Activated T-cell treated with anti-CD3 and anti-CD28 coated beads, Interleukin-2, amount 50 U/mL, for 72 hours (primary cell): ENCODE measurements at regions not wholly inside any gene's neighbourhood (a gene's known extent, or its start where the extent isn't known, plus 50 kb on each side); places are given as distances from the start of the nearest gene placed in this dataset.

ENCODE experiments used
- ATAC-seq, 2 donors: fragments of 150-1000 bp; cut with Tn5 transposase; replicated peaks in 1 of 2; 2 replicates each; pipeline ENCODE4 v1.10.0; 2021; ENCODE audit warnings: moderate library complexity in 2 of 2, mild to moderate bottlenecking in 1 of 2
- DNase-seq, 2 donors: peaks; one replicate each; pipeline ENCODE4 v3.0.0; 2021 to 2022; ENCODE audit warnings: mixed read lengths in 1 of 2
- H3K27ac Mint-ChIP-seq: one replicate; pipeline ENCODE4 v1.8.0; 2022; ENCODE audit warnings: mild to moderate bottlenecking, moderate library complexity, mixed read lengths
- H3K27me3 Mint-ChIP-seq: one replicate; pipeline ENCODE4 v1.8.0; 2022; ENCODE audit warnings: low read depth, mixed read lengths
- H3K36me3 Mint-ChIP-seq, 2 donors: one replicate each; pipeline ENCODE4 v1.8.0; 2022; ENCODE audit warnings: mixed read lengths in 2 of 2, mild to moderate bottlenecking in 1 of 2; ENCODE audit not compliant: insufficient read depth in 2 of 2
- H3K4me1 Mint-ChIP-seq: one replicate; pipeline ENCODE4 v1.8.0; 2022; ENCODE audit warnings: low read depth, mixed read lengths
- H3K4me3 Mint-ChIP-seq, 2 donors: one replicate each; pipeline ENCODE4 v1.8.0; 2022; ENCODE audit warnings: mild to moderate bottlenecking in 2 of 2, mixed read lengths in 2 of 2, moderate library complexity in 2 of 2
- H3K9me3 Mint-ChIP-seq, 2 donors: one replicate each; pipeline ENCODE4 v1.8.0; 2022; ENCODE audit warnings: mixed read lengths in 2 of 2

DNA sequence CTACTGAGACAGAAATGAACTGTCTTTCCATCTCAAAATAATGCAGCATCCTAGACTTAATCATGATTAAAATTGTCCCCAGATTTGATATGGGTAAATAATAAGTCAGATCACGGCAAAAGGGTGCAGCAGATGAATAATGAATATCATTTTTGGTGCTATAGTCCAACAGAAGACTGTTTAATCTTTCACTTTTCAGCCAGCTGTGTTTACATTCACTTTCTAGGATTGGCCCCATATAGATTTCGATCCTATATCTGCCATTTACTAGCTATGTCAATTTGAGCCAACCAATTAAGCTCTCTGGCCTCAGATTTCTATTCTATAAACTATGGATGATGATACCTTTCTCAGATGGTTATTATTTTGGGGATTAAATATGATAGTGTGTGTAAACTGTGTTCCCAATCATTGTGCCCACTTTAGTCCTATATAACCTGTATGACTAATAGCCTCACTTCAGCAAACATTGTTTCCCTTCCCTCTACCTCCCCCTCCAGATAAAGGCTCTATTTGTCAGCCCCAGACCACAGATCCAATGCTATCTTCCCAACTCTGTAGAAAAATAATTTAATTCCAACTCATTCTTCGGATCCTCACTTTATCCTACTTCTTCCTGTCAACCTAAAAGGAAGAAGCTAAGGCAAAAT is 53.6 kb upstream of the NT5E start:
- Mint-ChIP-seq H3K9me3 (peaks cover 2 to 4% of the 10 kb centered on the region in 2 donors), H3K4me3 (no peak overlapping the region), H3K27ac (no peak overlapping the region), H3K4me1 (peaks cover 4% of the 10 kb centered on the region), H3K36me3 (peaks cover 0 to 3% of the 10 kb centered on the region in 2 donors), H3K27me3 (no peaks in the 10 kb centered on the region)
- no peak for DNase-seq
- no peak for ATAC-seq

- Mint-ChIP-seq H3K27ac (no peak overlapping the region), H3K4me1 (peaks cover 3% of the 10 kb centered on the region), H3K27me3 (no peaks in the 10 kb centered on the region), H3K36me3 (peaks cover 0 to 3% of the 10 kb centered on the region in 2 donors), H3K9me3 (peaks cover 2 to 4% of the 10 kb centered on the region in 2 donors), H3K4me3 (no peak overlapping the region)
- DNase-seq (no peak), ATAC-seq (no peak)
Measured at GRCh38 chr6:85395746-85396145, 54.1 kb upstream of the NT5E start.

GRCh38 chr6:85394853-85395538 is 54.9 kb upstream of the NT5E start:
- Mint-ChIP-seq H3K36me3 (peaks cover 0 to 3% of the 10 kb centered on the region in 2 donors), H3K27me3 (no peaks in the 10 kb centered on the region), H3K27ac (no peak overlapping the region), H3K4me3 (no peak overlapping the region), H3K4me1 (peaks cover 8% of the 10 kb centered on the region), H3K9me3 (peaks cover 2 to 6% of the 10 kb centered on the region in 2 donors)
- ATAC-seq (no peak), DNase-seq (no peak)

GRCh38 chr6:85394199-85394598 is 55.7 kb upstream of the NT5E start:
- Mint-ChIP-seq H3K36me3 (peaks cover 0 to 3% of the 10 kb centered on the region in 2 donors), H3K27me3 (no peaks in the 10 kb centered on the region), H3K4me3 (no peak overlapping the region), H3K4me1 (peaks cover 15% of the 10 kb centered on the region), H3K9me3 (peaks cover 2 to 6% of the 10 kb centered on the region in 2 donors), H3K27ac (no peak overlapping the region)
- DNase-seq: no peak
- ATAC-seq: no peak

GRCh38 chr6:85392379-85392778 is 57.5 kb upstream of the NT5E start:
- H3K27me3 Mint-ChIP-seq: peaks cover 4% of the 10 kb centered on the region
- H3K9me3 Mint-ChIP-seq: peaks cover under 1 to 5% of the 10 kb centered on the region in 2 donors
- peaks cover 0 to under 1% of the 10 kb centered on the region in 2 donors for H3K36me3 Mint-ChIP-seq
- H3K4me1 Mint-ChIP-seq: peaks cover 24% of the 10 kb centered on the region
- H3K4me3 Mint-ChIP-seq: no peak overlapping the region
- no peak overlapping the region for H3K27ac Mint-ChIP-seq
- DNase-seq: no peak
- no peak for ATAC-seq

DNA sequence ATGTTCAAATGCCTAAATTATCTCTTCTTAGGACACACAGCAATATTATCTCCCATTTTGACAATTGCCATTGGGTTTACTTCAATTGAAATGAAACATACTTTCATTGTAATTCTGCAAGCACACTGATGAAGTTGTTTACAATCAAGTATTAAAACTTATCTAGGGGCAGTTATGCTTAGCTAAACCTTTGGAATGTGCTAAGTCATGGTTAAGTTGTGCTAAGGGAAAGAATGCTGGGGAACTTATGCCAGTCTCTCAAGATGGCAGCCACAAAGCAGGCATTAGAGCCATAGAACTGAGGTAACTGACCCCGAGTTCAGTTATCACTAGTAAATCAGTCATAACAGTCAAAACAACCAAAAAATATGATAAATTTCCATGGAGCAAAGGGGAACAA is 59.1 kb upstream of the NT5E start:
- H3K4me3 Mint-ChIP-seq: no peak overlapping the region
- peaks cover 24% of the 10 kb centered on the region for H3K4me1 Mint-ChIP-seq
- H3K9me3 Mint-ChIP-seq: peaks cover 0 to 2% of the 10 kb centered on the region in 2 donors
- H3K27me3 Mint-ChIP-seq: peaks cover 6% of the 10 kb centered on the region
- ATAC-seq (no peak), DNase-seq (no peak)
- H3K27ac Mint-ChIP-seq: no peak overlapping the region
- H3K36me3 Mint-ChIP-seq: no peaks in the 10 kb centered on the region

- H3K4me1 Mint-ChIP-seq: peaks cover 24% of the 10 kb centered on the region
- peaks cover 0 to 2% of the 10 kb centered on the region in 2 donors for H3K9me3 Mint-ChIP-seq
- H3K27ac Mint-ChIP-seq: no peak overlapping the region
- H3K4me3 Mint-ChIP-seq: no peak overlapping the region
- H3K27me3 Mint-ChIP-seq: peaks cover 6% of the 10 kb centered on the region
- no peak for ATAC-seq
- DNase-seq: no peak
- no peaks in the 10 kb centered on the region for H3K36me3 Mint-ChIP-seq
Measured at GRCh38 chr6:85390105-85390728, 59.7 kb upstream of the NT5E start.

- Mint-ChIP-seq H3K4me3 (peak overlapping the region in 1 of 2 donors; percentile 9), H3K4me1 (peaks cover 24% of the 10 kb centered on the region), H3K27ac (no peak overlapping the region), H3K36me3 (no peaks in the 10 kb centered on the region), H3K9me3 (peaks cover 0 to 2% of the 10 kb centered on the region in 2 donors), H3K27me3 (peaks cover 6% of the 10 kb centered on the region)
- DNase-seq (peak; percentile 35 to 36), ATAC-seq (peak; percentile 80 to 91)
Measured at GRCh38 chr6:85389151-85389797, 60.6 kb upstream of the NT5E start.

DNA sequence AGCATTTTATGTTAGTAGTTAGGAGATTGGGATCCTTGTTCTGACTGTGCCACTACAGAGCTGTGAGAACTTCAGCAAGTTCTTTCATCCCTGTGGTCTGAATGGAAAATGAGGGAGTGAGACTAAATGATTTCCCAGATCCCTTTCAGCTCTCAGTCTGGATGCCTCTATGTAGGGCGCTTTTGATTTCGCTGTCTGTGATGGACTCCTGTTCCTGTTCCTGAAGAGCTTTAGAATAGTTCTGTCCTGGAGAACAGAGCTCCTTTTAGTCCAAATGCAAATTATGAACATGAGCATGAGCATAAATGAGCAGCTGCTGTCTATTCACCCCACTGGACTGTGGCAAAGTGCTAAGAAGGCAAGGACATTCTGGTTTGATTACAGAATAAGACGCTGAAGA is 61.4 kb upstream of the NT5E start:
- H3K27ac Mint-ChIP-seq: no peak overlapping the region
- H3K4me3 Mint-ChIP-seq: no peak overlapping the region
- ATAC-seq (no peak), DNase-seq (no peak)
- peaks cover 0 to 2% of the 10 kb centered on the region in 2 donors for H3K9me3 Mint-ChIP-seq
- H3K27me3 Mint-ChIP-seq: peaks cover 6% of the 10 kb centered on the region
- H3K36me3 Mint-ChIP-seq: no peaks in the 10 kb centered on the region
- H3K4me1 Mint-ChIP-seq: peaks cover 24% of the 10 kb centered on the region

DNA sequence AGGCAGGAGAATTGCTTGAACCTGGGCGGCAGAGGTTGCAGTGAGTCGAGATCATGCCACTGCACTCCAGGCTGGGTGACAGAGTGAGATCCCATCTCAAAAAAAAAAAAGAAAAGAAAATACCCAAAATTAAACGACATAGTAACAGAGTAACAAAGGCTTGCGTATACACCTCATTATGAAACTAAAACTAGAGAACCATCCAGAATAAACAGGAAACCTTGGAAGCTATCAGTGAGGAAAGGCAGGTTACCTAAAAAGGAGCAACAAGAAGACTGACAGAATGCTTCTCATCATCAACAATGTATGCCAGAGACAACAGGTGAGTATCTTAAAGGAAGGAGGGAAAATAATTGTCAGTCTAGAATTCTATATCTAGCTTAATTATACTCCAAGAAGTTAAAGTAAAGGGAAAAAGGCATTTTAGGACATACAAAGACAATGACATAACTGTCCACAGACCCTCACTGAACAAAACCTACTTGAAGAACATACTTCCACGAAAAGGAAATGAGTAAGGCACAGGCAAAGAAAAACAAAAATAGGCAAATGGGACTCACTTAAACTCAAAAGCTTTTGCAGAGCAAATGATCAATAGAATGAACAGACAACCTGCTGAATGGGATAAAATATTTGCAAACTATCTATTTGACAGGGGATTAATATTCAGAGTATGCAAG is 64.1 kb upstream of the NT5E start:
- Mint-ChIP-seq H3K27me3 (peaks cover 6% of the 10 kb centered on the region), H3K27ac (no peak overlapping the region), H3K4me1 (peaks cover 21% of the 10 kb centered on the region), H3K9me3 (peaks cover 0 to 2% of the 10 kb centered on the region in 2 donors), H3K4me3 (no peak overlapping the region), H3K36me3 (no peaks in the 10 kb centered on the region)
- ATAC-seq (no peak), DNase-seq (no peak)

DNA sequence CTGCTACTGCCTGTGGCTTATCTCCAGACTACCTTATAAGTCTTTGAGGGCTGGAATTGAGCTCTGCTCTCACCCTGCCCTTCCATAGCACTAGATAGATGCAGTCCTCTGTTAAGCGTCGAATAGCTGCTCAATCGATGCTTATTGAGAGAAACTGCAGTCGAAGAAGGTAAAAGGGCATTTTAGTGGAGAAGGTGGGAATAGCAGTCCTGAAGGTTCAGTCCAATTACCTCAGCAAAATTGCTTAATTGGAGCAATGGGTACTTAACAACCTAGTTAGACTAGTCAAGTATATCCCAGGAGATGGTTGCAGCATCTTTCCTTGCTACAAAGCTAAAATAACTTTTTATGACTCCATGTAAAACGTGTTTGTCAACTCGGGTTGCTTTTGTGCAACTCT is 66.8 kb upstream of the NT5E start:
- Mint-ChIP-seq H3K27me3 (peaks cover 6% of the 10 kb centered on the region), H3K36me3 (peaks cover 0 to 5% of the 10 kb centered on the region in 2 donors), H3K27ac (no peak overlapping the region), H3K9me3 (peaks cover 3 to 8% of the 10 kb centered on the region in 2 donors), H3K4me1 (no peaks in the 10 kb centered on the region), H3K4me3 (no peak overlapping the region)
- ATAC-seq: no peak
- no peak for DNase-seq

GRCh38 chr6:85382541-85382940 is 67.3 kb upstream of the NT5E start:
- H3K36me3 Mint-ChIP-seq: peaks cover 0 to 5% of the 10 kb centered on the region in 2 donors
- no peak for ATAC-seq
- no peak for DNase-seq
- H3K4me1 Mint-ChIP-seq: no peaks in the 10 kb centered on the region
- H3K4me3 Mint-ChIP-seq: no peak overlapping the region
- peaks cover 4% of the 10 kb centered on the region for H3K27me3 Mint-ChIP-seq
- H3K27ac Mint-ChIP-seq: no peak overlapping the region
- H3K9me3 Mint-ChIP-seq: peaks cover 3 to 8% of the 10 kb centered on the region in 2 donors

GRCh38 chr6:85372915-85373270 is 77.0 kb upstream of the NT5E start:
- Mint-ChIP-seq H3K36me3 (no peaks in the 10 kb centered on the region), H3K4me1 (no peaks in the 10 kb centered on the region), H3K27me3 (no peaks in the 10 kb centered on the region), H3K27ac (no peak overlapping the region), H3K4me3 (no peak overlapping the region), H3K9me3 (no peaks in the 10 kb centered on the region)
- DNase-seq (no peak), ATAC-seq (no peak)
